ENCODE measurements at regions not wholly inside any gene's neighbourhood (a gene's known extent, or its start where the extent isn't known, plus 50 kb on each side); places are given as distances from the start of the nearest gene placed in this dataset.

- Histone ChIP-seq H3K23me2 (ENCODE audit: insufficient read length, low read depth, low read length, poor library complexity, severe bottlenecking) (no peaks in the 10 kb centered on the region), H3K9ac (ENCODE audit: extremely low read depth, insufficient read length, low read length) (no peak overlapping the region), H3K27ac (ENCODE audit: insufficient read length, low read depth, low read length) (no peak overlapping the region), H4K91ac (ENCODE audit: insufficient read length, low read depth, low read length) (no peak overlapping the region), H2AFZ (ENCODE audit: low read length) (no peak overlapping the region), H3T11ph (ENCODE audit: low read length) (no peak overlapping the region), H3K18ac (ENCODE audit: insufficient read length, low read depth, low read length) (no peak overlapping the region), H3K56ac (ENCODE audit: insufficient read length, low read depth, low read length) (no peak overlapping the region), H3K79me1 (ENCODE audit: insufficient read depth, low read depth, low read length, poor library complexity, severe bottlenecking) (no peaks in the 10 kb centered on the region), H4K8ac (replicated peaks; ENCODE audit: insufficient read length, low read depth, low read length) (no peak overlapping the region), H2BK120ac (ENCODE audit: low read depth, low read length, poor library complexity, severe bottlenecking) (no peak overlapping the region), H3K9me3 (ENCODE audit: control insufficient read depth, low read depth, low read length) (no peaks in the 10 kb centered on the region), H3K4me2 (ENCODE audit: insufficient read depth, insufficient read length, low read length) (no peak overlapping the region), H2BK15ac (ENCODE audit: low read depth, low read length) (no peak overlapping the region), H3K79me2 (ENCODE audit: insufficient read depth, low read length) (no peaks in the 10 kb centered on the region), H2BK20ac (ENCODE audit: low read depth, low read length, poor library complexity, severe bottlenecking) (no peak overlapping the region), H2BK5ac (ENCODE audit: insufficient read length, low read length) (no peak overlapping the region), H3K14ac (ENCODE audit: insufficient read depth, low read length) (no peak overlapping the region), H4K5ac (ENCODE audit: insufficient read length, low read depth, low read length) (no peak overlapping the region), H3K23ac (ENCODE audit: insufficient read length, low read depth, low read length) (no peak overlapping the region), H3K4ac (ENCODE audit: low read depth, low read length) (no peak overlapping the region), H2BK12ac (ENCODE audit: insufficient read length, low read depth, low read length) (no peak overlapping the region), H3K27me3 (ENCODE audit: insufficient read depth, low read length) (no peaks in the 10 kb centered on the region), H2AK5ac (ENCODE audit: insufficient read length, low read length) (no peak overlapping the region), H3K4me1 (ENCODE audit: insufficient read depth, low read length) (no peaks in the 10 kb centered on the region), H4K20me1 (ENCODE audit: control insufficient read depth, insufficient read depth, insufficient read length) (no peaks in the 10 kb centered on the region)
- no peak for DNase-seq
- Mint-ChIP-seq H3K36me3 (ENCODE audit: insufficient read depth in 1 of 3, low read depth in 3 of 3) (no peaks in the 10 kb centered on the region), H3K4me1 (peaks cover 12 to 13% of the 10 kb centered on the region in 2 experiments), H3K9me3 (no peaks in the 10 kb centered on the region), H3K27ac (no peak overlapping the region), H3K27me3 (ENCODE audit: low read depth) (peaks cover 6% of the 10 kb centered on the region), H3K4me3 (no peak overlapping the region)
- WGBS (ENCODE audit: extremely low coverage, insufficient read length, low lambda C conversion rate), result no CpG with 5 or more reads among the region's 5 CpGs
- TF ChIP-seq CTCF (conservative IDR thresholded peaks at IDR 0.05), result no peak
These were observed 167.1 kb downstream of the TBX5 start for GRCh38 chr12:114238808-114239207.
